Esophagus muscularis mucosa (tissue), 4 donors: ENCODE measurements at regions not wholly inside any gene's neighbourhood (a gene's known extent, or its start where the extent isn't known, plus 50 kb on each side); places are given as distances from the start of the nearest gene placed in this dataset.

ENCODE experiments used
- EP300 ChIP-seq: sonication (generic); formaldehyde crosslinking; IDR thresholded peaks from one replicate; pipeline ENCODE4 v1.6.1; 2017; ENCODE audit warnings: antibody characterized with exemption
- POLR2A ChIP-seq: fragments of 450-650 bp; IDR thresholded peaks from one replicate; pipeline ENCODE4 v1.6.1; 2017; ENCODE audit warnings: antibody characterized with exemption, moderate library complexity, mild to moderate bottlenecking, low read depth
- POLR2AphosphoS5 ChIP-seq, 2 donors: sonication (generic); formaldehyde crosslinking; IDR thresholded peaks; one replicate each; pipeline ENCODE4 v1.6.1; 2017; ENCODE audit warnings: antibody characterized with exemption in 2 of 2
- TF ChIP-seq, protein P1 (sequence below), 3 experiments: fragments of 200-600 bp in 2 of 3; fragments of 450-650 bp in 1 of 3; sonication (generic) in 2 of 3; IDR thresholded peaks; one replicate each; pipeline ENCODE4 v1.5.1; 2017 to 2019; ENCODE audit warnings: antibody characterized with exemption in 3 of 3, mild to moderate bottlenecking in 2 of 3, moderate library complexity in 1 of 3

DNA sequence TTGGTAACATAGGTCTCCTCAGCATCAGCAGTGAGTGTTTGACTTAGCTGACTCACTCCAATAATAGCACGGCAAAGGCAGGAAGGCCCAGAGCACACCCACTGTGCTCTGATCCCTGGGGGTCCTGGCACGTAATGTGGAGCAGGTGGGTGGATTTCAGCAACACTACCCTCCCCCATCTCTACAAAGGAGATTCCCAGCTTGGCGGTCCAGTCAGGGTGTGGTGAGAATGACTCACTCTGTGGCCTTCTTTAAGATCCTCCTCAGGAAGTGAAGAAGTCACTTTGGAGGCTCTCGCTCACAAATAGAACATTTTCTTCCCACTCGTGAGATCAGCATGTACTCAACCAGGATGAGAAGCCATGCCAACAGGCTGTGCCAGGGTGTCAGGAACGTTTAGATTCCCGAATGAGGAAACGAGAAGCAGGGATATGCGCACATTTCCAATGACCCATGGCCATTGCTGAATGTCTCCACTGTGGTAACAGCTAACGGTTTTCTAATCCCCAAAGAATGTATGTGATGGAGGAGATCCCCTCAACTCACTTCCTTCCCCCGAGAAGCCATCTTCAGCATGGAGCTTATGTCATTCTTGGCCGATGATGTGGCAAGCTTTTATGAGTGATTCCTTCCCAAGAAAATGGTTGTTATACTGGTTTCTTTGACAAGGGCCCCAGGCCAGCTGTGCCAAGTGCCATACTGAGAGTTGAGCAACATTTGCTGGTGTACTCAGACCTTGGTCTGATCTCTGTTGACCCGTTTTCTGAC is 365.2 kb downstream of the C16orf95 start:
- TF ChIP-seq, protein P1, sequence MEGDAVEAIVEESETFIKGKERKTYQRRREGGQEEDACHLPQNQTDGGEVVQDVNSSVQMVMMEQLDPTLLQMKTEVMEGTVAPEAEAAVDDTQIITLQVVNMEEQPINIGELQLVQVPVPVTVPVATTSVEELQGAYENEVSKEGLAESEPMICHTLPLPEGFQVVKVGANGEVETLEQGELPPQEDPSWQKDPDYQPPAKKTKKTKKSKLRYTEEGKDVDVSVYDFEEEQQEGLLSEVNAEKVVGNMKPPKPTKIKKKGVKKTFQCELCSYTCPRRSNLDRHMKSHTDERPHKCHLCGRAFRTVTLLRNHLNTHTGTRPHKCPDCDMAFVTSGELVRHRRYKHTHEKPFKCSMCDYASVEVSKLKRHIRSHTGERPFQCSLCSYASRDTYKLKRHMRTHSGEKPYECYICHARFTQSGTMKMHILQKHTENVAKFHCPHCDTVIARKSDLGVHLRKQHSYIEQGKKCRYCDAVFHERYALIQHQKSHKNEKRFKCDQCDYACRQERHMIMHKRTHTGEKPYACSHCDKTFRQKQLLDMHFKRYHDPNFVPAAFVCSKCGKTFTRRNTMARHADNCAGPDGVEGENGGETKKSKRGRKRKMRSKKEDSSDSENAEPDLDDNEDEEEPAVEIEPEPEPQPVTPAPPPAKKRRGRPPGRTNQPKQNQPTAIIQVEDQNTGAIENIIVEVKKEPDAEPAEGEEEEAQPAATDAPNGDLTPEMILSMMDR (IDR thresholded peaks at IDR 0.05): no peak
- TF ChIP-seq POLR2A (no peak), POLR2AphosphoS5 (IDR thresholded peaks at IDR 0.05) (no peak), EP300 (no peak)
